H1 (cell line): ENCODE measurements at regions not wholly inside any gene's neighbourhood (a gene's known extent, or its start where the extent isn't known, plus 50 kb on each side); places are given as distances from the start of the nearest gene placed in this dataset.

Experiments used
- EZH2 ChIP-seq: fragments of 200-600 bp; sonication (generic); IDR thresholded peaks from 2 replicates; pipeline ENCODE4 v1.7.1; 2012; ENCODE audit warnings: low read depth, mild to moderate bottlenecking, moderate library complexity, low read length, inconsistent platforms; ENCODE audit not compliant: severe bottlenecking
- PHF8 ChIP-seq: fragments of 200-600 bp; sonication (generic); conservative IDR thresholded peaks from 2 replicates; pipeline ENCODE4 v1.7.1; 2012; ENCODE audit warnings: low read depth, mild to moderate bottlenecking, inconsistent platforms, low read length, moderate library complexity
- RXRA ChIP-seq: IDR thresholded peaks from 2 replicates; pipeline ENCODE4 v1.6.1; 2011; ENCODE audit warnings: low read depth, mild to moderate bottlenecking, low read length, moderate library complexity; ENCODE audit not compliant: insufficient read depth
- TF ChIP-seq, protein P1 (sequence below): fragments of 300-600 bp; sonication (generic); IDR thresholded peaks from 2 replicates; pipeline ENCODE4 v1.7.1; 2012; ENCODE audit warnings: low read length, moderate library complexity, mild to moderate bottlenecking, inconsistent platforms; ENCODE audit not compliant: insufficient replicate concordance

DNA sequence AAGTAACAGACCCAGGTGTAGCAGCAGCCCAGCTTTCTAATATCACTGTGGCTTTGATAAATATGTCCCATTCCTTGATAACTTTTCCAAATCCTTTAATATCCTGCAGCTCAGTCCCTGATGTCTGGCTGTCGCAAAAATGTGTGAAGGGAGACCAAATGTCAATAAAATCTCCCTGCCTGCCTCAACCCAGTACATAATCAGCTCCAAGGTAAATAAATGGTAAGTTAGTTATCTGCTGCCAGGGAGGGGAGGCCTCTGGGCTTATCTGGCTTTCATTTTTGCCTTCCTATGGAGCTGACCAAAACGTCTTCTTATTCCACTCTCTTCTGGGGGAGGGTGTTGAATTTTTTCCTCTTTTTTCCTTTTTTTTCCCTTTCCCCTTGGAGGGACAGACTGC is 630.6 kb downstream of the MID1IP1 start (continued):
- TF ChIP-seq, protein P1, sequence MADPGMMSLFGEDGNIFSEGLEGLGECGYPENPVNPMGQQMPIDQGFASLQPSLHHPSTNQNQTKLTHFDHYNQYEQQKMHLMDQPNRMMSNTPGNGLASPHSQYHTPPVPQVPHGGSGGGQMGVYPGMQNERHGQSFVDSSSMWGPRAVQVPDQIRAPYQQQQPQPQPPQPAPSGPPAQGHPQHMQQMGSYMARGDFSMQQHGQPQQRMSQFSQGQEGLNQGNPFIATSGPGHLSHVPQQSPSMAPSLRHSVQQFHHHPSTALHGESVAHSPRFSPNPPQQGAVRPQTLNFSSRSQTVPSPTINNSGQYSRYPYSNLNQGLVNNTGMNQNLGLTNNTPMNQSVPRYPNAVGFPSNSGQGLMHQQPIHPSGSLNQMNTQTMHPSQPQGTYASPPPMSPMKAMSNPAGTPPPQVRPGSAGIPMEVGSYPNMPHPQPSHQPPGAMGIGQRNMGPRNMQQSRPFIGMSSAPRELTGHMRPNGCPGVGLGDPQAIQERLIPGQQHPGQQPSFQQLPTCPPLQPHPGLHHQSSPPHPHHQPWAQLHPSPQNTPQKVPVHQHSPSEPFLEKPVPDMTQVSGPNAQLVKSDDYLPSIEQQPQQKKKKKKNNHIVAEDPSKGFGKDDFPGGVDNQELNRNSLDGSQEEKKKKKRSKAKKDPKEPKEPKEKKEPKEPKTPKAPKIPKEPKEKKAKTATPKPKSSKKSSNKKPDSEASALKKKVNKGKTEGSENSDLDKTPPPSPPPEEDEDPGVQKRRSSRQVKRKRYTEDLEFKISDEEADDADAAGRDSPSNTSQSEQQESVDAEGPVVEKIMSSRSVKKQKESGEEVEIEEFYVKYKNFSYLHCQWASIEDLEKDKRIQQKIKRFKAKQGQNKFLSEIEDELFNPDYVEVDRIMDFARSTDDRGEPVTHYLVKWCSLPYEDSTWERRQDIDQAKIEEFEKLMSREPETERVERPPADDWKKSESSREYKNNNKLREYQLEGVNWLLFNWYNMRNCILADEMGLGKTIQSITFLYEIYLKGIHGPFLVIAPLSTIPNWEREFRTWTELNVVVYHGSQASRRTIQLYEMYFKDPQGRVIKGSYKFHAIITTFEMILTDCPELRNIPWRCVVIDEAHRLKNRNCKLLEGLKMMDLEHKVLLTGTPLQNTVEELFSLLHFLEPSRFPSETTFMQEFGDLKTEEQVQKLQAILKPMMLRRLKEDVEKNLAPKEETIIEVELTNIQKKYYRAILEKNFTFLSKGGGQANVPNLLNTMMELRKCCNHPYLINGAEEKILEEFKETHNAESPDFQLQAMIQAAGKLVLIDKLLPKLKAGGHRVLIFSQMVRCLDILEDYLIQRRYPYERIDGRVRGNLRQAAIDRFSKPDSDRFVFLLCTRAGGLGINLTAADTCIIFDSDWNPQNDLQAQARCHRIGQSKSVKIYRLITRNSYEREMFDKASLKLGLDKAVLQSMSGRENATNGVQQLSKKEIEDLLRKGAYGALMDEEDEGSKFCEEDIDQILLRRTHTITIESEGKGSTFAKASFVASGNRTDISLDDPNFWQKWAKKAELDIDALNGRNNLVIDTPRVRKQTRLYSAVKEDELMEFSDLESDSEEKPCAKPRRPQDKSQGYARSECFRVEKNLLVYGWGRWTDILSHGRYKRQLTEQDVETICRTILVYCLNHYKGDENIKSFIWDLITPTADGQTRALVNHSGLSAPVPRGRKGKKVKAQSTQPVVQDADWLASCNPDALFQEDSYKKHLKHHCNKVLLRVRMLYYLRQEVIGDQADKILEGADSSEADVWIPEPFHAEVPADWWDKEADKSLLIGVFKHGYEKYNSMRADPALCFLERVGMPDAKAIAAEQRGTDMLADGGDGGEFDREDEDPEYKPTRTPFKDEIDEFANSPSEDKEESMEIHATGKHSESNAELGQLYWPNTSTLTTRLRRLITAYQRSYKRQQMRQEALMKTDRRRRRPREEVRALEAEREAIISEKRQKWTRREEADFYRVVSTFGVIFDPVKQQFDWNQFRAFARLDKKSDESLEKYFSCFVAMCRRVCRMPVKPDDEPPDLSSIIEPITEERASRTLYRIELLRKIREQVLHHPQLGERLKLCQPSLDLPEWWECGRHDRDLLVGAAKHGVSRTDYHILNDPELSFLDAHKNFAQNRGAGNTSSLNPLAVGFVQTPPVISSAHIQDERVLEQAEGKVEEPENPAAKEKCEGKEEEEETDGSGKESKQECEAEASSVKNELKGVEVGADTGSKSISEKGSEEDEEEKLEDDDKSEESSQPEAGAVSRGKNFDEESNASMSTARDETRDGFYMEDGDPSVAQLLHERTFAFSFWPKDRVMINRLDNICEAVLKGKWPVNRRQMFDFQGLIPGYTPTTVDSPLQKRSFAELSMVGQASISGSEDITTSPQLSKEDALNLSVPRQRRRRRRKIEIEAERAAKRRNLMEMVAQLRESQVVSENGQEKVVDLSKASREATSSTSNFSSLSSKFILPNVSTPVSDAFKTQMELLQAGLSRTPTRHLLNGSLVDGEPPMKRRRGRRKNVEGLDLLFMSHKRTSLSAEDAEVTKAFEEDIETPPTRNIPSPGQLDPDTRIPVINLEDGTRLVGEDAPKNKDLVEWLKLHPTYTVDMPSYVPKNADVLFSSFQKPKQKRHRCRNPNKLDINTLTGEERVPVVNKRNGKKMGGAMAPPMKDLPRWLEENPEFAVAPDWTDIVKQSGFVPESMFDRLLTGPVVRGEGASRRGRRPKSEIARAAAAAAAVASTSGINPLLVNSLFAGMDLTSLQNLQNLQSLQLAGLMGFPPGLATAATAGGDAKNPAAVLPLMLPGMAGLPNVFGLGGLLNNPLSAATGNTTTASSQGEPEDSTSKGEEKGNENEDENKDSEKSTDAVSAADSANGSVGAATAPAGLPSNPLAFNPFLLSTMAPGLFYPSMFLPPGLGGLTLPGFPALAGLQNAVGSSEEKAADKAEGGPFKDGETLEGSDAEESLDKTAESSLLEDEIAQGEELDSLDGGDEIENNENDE = no peak
- TF ChIP-seq EZH2 (no peak), PHF8 (no peak), RXRA (no peak)
